Body of pancreas (tissue), 4 donors: ENCODE measurements at regions not wholly inside any gene's neighbourhood (a gene's known extent, or its start where the extent isn't known, plus 50 kb on each side); places are given as distances from the start of the nearest gene placed in this dataset.

Experiments
- POLR2A ChIP-seq, 3 donors: fragments of 450-650 bp; IDR thresholded peaks; one replicate each; pipeline ENCODE4 v1.6.1; 2016; ENCODE audit warnings: antibody characterized with exemption in 3 of 3, mild to moderate bottlenecking in 2 of 3
- TF ChIP-seq, protein P1 (sequence below), 7 experiments: fragments of 450-650 bp in 4 of 7; fragments of 200-600 bp in 3 of 7; sonication (generic) in 3 of 7; IDR thresholded peaks; one replicate each; pipeline ENCODE4 v1.5.1; 2016 to 2019; ENCODE audit warnings: antibody characterized with exemption in 7 of 7

DNA sequence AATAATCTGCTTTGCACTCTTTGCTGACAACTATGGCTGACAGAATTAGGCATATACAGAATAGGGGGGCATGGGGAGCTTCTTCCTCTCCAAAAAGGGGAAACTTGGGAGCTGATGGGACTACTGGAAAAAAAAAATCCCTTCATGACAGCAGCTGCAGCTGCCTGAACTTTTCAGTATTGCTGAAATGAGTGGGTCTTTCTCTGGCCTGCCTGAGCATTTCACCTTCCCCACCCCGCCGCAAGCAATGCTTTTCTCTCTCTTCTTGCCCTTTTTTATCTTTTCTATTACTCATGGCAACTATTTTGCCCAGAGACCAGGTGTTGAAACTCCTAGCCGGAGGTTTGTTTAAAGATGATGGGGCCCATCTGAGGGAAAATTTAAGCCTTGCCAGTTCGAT lies 244.9 kb downstream of the SEMA3D start:
- TF ChIP-seq POLR2A (IDR thresholded peaks at IDR 0.05): no peak
- TF ChIP-seq, protein P1, sequence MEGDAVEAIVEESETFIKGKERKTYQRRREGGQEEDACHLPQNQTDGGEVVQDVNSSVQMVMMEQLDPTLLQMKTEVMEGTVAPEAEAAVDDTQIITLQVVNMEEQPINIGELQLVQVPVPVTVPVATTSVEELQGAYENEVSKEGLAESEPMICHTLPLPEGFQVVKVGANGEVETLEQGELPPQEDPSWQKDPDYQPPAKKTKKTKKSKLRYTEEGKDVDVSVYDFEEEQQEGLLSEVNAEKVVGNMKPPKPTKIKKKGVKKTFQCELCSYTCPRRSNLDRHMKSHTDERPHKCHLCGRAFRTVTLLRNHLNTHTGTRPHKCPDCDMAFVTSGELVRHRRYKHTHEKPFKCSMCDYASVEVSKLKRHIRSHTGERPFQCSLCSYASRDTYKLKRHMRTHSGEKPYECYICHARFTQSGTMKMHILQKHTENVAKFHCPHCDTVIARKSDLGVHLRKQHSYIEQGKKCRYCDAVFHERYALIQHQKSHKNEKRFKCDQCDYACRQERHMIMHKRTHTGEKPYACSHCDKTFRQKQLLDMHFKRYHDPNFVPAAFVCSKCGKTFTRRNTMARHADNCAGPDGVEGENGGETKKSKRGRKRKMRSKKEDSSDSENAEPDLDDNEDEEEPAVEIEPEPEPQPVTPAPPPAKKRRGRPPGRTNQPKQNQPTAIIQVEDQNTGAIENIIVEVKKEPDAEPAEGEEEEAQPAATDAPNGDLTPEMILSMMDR (IDR thresholded peaks at IDR 0.05): no peak
